Cardiac muscle cell (in vitro differentiated cells and primary cell): ENCODE measurements at regions not wholly inside any gene's neighbourhood (a gene's known extent, or its start where the extent isn't known, plus 50 kb on each side); places are given as distances from the start of the nearest gene placed in this dataset.

Source experiments
- DNase-seq, 2 donors: peaks; one replicate each; pipeline versions ENCODE4 v3.0.0 to v3.0.0-alpha.2; 2010 to 2017; ENCODE audit warnings: low read depth in 1 of 2, low spot score in 1 of 2
- H3K27ac ChIP-seq: fragments of 200-600 bp; sonication (generic); 2 replicates; pipeline ENCODE4 v1.5.1; 2016
- H3K27me3 ChIP-seq: fragments of 200-600 bp; sonication (generic); 2 replicates; pipeline ENCODE4 v1.6.0; 2016; ENCODE audit warnings: control low read depth
- H3K36me3 ChIP-seq: fragments of 200-600 bp; sonication (generic); 2 replicates; pipeline ENCODE4 v1.5.1; 2016; ENCODE audit warnings: control low read depth
- H3K4me1 ChIP-seq: fragments of 200-600 bp; sonication (generic); 2 replicates; pipeline ENCODE4 v1.8.1; 2017; ENCODE audit warnings: low read depth, mild to moderate bottlenecking, mixed run types
- H3K4me3 ChIP-seq: fragments of 200-600 bp; sonication (generic); 2 replicates; pipeline ENCODE4 v1.5.1; 2016; ENCODE audit warnings: mild to moderate bottlenecking
- H3K9me3 ChIP-seq: fragments of 200-600 bp; sonication (generic); 2 replicates; pipeline ENCODE4 v1.5.1; 2017; ENCODE audit warnings: low read depth, mild to moderate bottlenecking, control low read depth
- TF ChIP-seq, protein P1 (sequence below): IDR thresholded peaks from 2 replicates; pipeline ENCODE4 v1.5.1; 2012; ENCODE audit warnings: low read depth, mild to moderate bottlenecking, low read length

DNA sequence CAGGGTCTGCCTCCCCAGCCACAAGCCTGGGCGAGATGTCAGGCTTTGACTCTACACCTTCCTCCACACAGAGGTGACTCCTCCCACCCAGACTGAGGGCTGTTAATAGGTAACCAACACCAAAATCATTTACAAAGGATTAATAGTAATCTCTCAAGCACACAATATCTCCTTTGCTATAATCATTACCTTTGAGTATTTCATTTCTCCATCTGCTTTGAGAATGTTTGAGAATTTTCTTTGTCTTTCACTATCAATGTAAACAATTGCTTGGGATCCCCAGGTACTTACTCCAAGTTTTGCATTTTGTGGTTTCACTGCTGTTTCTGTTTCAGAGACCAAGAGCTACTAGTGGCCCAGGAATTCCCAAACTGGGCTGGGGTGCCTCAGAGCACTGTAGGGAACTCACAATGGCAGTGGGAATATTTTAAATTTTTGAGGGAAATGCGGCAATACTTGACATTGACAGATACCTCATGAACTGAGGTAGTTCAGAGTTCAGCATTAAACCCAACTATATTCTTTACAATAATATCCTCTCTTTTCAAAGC, 166.4 kb upstream of the MGAT5 start:
- Histone ChIP-seq H3K4me1 (peaks cover 7% of the 10 kb centered on the region), H3K27ac (no peak overlapping the region), H3K4me3 (no peak overlapping the region), H3K36me3 (no peaks in the 10 kb centered on the region), H3K27me3 (no peaks in the 10 kb centered on the region), H3K9me3 (no peaks in the 10 kb centered on the region)
- DNase-seq, result no peak
- TF ChIP-seq, protein P1, sequence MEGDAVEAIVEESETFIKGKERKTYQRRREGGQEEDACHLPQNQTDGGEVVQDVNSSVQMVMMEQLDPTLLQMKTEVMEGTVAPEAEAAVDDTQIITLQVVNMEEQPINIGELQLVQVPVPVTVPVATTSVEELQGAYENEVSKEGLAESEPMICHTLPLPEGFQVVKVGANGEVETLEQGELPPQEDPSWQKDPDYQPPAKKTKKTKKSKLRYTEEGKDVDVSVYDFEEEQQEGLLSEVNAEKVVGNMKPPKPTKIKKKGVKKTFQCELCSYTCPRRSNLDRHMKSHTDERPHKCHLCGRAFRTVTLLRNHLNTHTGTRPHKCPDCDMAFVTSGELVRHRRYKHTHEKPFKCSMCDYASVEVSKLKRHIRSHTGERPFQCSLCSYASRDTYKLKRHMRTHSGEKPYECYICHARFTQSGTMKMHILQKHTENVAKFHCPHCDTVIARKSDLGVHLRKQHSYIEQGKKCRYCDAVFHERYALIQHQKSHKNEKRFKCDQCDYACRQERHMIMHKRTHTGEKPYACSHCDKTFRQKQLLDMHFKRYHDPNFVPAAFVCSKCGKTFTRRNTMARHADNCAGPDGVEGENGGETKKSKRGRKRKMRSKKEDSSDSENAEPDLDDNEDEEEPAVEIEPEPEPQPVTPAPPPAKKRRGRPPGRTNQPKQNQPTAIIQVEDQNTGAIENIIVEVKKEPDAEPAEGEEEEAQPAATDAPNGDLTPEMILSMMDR, result no peak

DNA sequence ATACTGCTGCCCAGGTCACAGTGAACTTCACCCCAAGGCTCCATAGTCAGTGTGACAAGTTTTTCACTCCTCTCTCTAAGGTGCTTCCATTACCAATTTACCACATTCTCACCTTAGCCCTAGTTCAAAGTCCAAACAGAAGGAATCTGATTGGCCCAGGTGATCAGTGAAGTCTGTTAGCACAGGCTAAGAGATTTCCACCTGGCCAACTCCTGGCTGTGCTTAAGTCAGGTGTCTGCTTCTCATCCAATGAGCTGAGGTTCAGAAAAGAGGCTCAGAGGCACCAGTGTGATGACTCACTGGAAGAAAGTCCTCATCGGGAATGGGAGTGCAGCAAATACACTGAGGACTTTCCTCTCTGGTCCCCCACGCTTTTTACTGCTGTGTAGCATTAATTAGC, 164.4 kb upstream of the MGAT5 start:
- H3K4me3 ChIP-seq, result no peak overlapping the region
- H3K9me3 ChIP-seq, result no peaks in the 10 kb centered on the region
- H3K36me3 ChIP-seq, result no peaks in the 10 kb centered on the region
- no peak for DNase-seq
- H3K4me1 ChIP-seq, result peaks cover 7% of the 10 kb centered on the region
- H3K27me3 ChIP-seq, result no peaks in the 10 kb centered on the region
- TF ChIP-seq, protein P1, result no peak
- no peak overlapping the region for H3K27ac ChIP-seq

DNA sequence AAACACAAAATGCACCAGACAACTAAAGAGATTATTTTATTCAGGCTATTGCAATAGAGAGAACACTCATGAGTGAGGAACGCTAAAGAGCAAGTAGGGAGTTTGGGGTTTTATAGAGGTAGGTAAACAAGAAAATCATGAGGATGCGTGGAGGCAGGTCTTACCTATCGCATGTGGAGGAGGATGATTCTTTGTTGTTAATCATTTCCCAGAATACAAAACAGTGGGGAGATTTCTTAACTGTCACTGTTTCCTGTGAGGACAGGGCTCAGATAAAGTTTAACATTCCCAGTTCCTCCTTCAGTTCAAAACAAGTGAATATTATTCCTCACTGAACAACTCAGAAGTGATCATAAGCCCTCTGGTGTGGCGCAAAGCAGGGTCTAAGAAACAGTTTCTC, 156.1 kb upstream of the MGAT5 start:
- Histone ChIP-seq H3K27ac (no peak overlapping the region), H3K36me3 (no peaks in the 10 kb centered on the region)
- TF ChIP-seq, protein P1, result no peak

DNA sequence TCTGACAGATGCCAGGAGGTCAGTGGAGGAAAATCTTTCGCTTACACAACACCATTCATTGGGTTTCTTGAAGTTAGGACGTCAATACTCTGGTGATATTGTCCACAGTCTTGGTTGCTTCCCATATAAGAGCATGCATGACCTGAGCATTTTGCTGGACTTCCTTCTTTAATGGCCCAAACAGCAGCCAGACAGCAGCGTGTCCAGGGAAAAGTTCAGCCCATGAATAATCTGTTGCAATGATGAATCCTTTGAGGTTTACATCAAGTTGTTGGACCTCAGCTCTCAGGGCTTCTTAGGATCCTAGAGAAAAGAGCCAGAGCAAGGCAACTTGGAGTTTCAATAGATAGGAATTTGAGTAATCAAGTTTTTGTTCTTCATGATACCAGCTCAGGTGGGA, 155.6 kb upstream of the MGAT5 start:
- no peak overlapping the region for H3K27ac ChIP-seq
- TF ChIP-seq, protein P1, result no peak
- no peaks in the 10 kb centered on the region for H3K4me1 ChIP-seq
- H3K36me3 ChIP-seq, result no peaks in the 10 kb centered on the region
- no peaks in the 10 kb centered on the region for H3K9me3 ChIP-seq
- H3K4me3 ChIP-seq, result no peak overlapping the region
- DNase-seq, result no peak
- no peaks in the 10 kb centered on the region for H3K27me3 ChIP-seq

More for the DNA sequence above, 156.1 kb upstream of the MGAT5 start:
- no peak for DNase-seq
- Histone ChIP-seq H3K9me3 (no peaks in the 10 kb centered on the region), H3K4me3 (no peak overlapping the region), H3K27me3 (no peaks in the 10 kb centered on the region), H3K4me1 (no peaks in the 10 kb centered on the region)

DNA sequence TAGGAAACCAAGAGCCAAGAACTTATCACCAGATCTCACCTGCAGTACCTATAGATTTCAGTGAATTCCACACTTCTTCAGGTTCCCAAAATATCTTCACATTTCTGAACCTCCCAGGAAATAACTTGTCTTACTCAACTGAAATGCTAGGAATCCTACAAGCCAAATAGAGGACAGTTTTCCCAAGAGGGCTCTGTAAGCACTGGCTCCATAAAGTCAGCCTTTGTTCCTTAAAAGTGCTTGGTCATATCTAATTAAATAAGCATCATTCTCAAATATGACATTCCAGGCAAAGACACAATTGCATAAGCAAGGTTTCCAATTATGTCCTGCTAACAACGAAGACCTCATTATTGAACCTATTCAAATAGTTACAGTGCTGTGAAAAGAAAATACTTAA, 154.6 kb upstream of the MGAT5 start:
- TF ChIP-seq, protein P1, result no peak
- DNase-seq, result no peak
- H3K4me3 ChIP-seq, result no peak overlapping the region

DNA sequence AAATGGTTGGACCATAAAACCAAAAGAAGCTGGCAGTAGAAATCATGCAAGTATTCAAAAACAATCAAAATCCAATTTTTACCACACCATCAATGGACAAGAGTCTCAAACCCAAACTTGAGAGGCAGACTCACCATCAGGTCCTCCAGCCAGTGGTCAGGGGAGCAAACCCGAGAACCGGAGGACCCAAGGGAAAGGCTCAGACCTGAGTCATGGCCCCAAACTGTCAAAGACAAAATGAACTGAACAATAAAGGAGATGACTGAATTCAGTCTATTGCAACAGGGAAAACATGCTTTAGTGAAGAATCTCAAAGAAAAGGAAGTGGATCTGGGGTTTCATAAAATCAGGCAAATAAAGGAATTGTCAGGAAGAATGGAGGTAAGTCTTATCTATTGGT, 150.7 kb upstream of the MGAT5 start:
- no peak for DNase-seq
- Histone ChIP-seq H3K27me3 (no peaks in the 10 kb centered on the region), H3K4me1 (no peaks in the 10 kb centered on the region), H3K36me3 (no peaks in the 10 kb centered on the region), H3K9me3 (no peaks in the 10 kb centered on the region), H3K27ac (no peak overlapping the region), H3K4me3 (no peak overlapping the region)
- TF ChIP-seq, protein P1, result no peak

More for the DNA sequence above, 154.6 kb upstream of the MGAT5 start:
- Histone ChIP-seq H3K27me3 (no peaks in the 10 kb centered on the region), H3K4me1 (no peaks in the 10 kb centered on the region), H3K27ac (no peak overlapping the region), H3K9me3 (no peaks in the 10 kb centered on the region), H3K36me3 (no peaks in the 10 kb centered on the region)
